Colon (tissue), 2 donors: ENCODE measurements at regions not wholly inside any gene's neighbourhood (a gene's known extent, or its start where the extent isn't known, plus 50 kb on each side); places are given as distances from the start of the nearest gene placed in this dataset.
"Not testable (repeated sequence)": the region's sequence is repeated elsewhere in the genome, so short reads cannot be mapped to it uniquely, and the experiment has no call there.

Experiments
- FAIRE-seq: peaks from 2 replicates; lab custom pipeline; 2012; peaks lifted over from hg19 to GRCh38; lab: Jason Lieb, UNC
- donor health status: control.
- donor health status: control.

DNA sequence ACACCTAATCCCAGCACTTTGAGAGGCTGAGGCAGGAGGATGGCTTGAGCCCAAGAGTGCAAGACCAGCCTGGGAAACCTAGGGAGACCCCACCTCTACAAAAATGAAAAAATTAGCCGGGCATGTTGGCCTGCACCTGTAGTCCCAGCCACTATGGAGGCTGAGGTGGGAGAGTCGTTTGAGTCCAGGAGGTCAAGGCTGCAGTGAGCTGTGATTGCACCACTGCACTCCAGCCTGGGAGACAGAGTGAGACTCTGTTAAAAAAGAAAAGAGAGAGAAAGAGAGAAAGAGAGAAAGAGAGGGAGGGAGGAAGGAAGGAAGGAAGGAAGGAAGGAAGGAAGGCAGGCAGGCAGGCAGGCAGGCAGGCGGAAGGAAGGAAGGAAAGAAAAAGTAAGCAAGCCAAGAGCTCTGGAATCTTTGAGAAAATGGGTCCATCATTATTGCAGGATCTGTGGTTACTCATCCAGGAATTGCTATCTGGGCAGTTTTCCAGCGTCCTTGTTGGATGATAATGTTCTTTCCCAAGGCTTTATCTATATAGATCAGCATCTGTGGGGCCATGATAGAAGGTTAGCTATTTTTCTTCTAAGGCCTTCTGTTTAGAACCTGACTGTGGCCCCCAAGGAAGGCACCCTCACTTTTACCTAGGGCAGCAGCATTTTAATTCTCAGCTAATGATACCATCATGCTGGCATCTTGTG lies 533.2 kb upstream of the CDH5 start:
- FAIRE-seq, result no peak

DNA sequence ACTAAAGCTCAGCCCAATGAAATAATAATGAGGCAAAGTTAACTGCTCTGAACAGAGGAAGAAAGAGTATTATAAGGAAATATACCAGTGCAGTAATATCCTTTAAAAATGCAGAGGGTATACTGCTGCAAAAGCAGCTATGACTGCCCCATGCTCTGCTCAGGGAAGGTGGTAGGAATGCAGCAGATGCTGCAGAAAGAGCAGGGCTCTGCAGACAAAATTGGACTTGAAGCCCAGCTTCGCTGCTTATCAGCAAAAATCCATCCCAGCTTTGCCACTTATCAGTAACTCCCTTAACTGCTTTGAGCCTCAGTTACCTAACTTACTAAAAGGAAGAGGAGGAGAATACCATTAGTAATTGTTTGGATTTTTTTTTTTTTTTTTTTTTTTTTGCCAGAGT lies 533.8 kb upstream of the CDH5 start:
- FAIRE-seq, result no peak

DNA sequence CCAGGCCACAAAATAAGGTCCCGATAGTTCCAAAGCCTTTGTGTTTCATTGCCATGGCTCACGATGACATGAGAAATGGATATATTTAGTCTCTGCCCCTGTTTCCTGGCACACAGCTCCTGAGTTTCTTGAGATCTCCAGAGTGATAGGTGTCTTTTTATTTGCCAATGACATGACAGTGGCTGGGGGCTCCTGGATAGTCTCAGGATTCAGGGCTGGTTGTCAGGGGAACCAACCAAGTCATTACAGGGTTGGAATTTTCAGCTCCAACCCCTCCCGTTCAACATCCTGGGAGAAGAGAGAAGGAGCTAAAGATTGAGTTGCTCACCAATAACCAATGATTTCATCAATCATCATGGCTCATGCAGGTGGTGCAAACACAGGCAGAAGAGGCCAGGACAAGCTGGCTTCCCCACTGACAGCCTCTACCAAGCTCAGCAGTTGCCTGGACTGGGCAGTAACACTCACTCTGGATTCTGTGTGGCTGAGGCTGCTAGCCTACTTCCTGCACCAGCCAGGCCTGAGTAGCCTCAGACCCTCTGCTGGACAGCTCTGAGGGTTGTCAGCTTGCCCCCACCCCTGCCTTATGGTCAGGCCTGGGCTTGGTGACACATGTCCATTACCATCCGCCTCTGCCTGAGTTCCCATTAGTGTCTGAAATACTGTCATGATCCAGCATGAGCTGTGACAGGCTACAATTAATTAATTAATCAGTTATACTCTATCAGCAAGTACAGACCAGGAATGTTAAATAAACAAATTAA lies 534.4 kb upstream of the CDH5 start:
- FAIRE-seq, result no peak

DNA sequence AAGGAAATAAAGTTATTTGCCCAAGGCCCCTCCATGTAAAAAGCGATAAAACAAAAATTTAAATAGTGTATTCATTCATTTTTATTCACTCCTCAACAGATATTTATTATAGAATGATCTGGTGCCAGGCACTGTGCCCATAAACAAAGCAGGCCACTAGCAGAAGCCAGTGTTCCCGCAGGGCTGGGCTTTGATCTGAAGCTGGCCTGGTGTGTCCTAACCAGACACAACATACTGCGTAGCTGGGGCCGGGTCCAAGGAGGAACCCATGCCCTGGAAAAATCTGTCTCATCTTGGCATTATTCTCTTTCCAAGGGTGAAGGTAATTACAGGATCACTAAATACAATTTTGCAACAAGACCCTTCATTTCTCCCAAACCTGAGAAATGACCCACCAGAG lies 537.4 kb upstream of the CDH5 start:
- FAIRE-seq, result no peak

DNA sequence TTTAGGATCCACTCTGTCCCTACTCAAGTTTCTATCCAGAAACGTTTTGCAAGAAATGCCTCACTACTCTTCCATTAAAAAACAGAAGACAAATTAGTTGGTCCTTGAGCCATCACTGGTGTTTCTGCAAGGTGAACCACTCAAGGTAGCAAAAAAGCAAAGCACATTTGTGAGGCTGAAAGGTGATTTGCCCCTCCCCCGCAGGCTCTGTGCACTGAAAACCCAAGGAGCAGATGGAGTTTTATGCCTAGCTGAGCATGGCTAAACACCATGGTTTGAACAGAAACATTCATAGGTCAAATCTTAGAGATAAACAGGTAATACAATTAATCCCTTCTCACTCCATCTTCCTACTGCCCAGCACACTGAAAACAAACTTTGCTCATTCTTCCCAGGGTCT lies 538.2 kb upstream of the CDH5 start:
- no peak for FAIRE-seq

DNA sequence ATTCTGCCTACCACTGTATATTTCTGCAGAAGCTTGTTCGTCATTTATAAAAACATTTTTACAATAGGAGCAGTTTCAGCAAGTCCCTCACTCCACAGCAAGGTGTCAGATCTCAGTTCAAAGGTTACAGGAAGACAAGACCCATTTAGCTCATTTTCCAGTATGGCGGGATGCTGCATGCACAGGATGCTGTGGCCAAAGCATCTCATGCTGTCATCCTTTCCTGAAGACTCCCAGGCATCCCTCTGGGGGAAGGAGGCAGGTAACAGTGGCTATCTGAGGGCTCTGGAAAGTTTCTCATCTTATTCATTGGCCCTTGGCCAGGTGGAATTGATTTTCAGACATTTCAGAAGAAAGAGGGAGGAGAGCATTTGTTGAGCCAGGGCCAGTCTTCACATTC lies 539.3 kb upstream of the CDH5 start:
- FAIRE-seq, result no peak

DNA sequence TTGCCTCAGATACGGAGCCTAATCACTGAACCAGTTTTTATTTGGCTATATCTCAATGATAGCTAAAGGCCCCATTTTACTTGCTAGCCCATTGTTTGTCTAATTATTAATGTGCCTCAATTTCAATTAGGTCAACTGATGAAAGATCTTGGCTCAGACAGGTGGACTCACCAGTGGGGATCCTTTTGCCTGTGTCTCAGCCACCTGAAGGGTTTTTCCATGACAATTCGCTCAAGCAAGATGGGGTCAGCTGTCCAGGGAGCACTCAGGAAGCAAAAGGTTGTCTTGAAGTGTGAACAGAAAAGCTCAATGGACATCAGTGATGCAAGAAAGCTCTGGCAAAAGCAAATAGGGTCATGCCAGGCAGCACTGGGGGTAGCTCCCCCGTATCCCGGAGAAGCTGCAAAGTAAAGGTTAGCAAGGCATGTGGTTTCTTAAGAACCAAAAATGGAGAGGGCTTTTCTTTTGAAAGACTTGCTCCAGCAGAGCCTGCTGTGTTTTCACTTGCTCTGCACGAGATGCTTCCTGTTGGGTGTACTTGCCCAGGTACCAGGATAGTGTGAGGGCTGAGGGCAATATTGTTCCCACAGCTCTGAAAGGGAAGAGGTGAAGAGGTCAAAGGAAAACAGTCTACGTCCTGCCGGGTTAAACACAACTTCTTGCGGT lies 541.2 kb upstream of the CDH5 start:
- FAIRE-seq, result no peak

DNA sequence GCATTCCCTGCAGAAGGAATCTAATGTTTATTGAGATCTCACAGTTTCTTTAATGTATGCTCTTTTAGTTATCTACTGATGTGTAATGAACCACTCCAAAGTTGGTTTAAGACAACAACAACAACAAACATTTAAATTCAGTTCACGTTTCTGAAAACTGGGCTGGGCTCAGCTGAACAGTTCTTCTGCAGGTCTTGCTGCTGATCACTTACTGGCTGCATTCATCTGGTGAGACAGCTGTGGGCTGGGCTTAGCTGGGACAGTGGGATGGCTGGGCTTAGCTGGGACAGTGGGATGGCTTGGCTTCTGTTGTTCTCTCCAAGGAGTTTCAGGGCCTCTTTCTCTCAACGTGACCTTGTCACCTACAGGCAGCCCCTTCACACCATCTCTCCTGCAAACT lies 544.3 kb upstream of the CDH5 start:
- no peak for FAIRE-seq

DNA sequence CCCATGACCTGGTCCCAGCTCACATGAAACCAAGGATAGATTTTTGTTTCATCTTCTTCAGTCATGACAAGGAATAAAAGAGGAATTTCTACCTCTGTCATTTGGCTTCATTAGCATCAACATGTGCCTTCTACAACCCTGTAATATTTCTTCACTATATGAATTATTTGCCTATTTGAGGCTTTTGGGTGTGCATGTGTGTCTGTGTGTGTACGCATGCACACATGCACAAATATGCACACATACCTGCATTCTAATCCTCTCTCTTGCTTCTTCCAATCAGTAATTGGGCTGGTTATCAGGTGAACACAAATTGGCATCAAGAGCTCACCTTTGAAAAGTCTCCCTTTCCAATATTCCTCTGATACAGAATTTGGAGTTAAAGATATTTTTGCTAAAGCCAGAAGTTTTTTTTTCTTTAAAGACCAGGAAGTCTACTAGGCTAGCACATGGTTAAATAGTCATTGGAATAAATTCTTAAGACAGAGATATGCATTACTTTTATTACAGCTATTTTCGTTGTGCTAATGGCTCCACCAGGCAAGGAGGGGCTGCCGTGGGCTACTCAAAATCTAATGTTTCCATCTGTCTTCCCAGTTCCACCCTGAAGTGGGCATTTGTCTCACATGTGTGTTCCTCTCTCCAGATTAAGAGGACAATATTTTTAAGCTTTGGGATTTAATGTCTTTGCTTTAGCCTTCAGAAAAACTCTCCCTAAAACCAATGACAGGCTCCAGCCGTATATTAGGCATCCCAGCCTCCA lies 547.2 kb upstream of the CDH5 start:
- no peak for FAIRE-seq

DNA sequence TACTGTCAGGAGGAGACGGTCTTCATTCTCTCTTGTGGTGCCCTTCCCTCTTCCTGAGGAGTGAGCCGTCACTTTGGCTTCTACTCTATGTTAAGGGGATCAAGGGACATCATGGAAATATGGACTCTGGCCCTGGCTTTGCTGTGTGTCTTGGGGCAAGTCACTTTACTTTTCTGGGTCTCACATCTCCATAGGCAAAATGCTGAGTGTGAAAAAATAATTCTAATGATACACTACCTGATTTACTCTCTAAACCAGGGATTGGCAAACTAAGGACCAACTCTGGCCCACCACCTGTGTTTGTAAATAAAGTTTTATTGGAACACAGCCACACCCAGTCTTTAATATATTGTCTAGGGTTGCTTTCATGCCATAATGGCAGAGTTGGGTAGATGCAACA lies 548.7 kb upstream of the CDH5 start:
- no peak for FAIRE-seq

DNA sequence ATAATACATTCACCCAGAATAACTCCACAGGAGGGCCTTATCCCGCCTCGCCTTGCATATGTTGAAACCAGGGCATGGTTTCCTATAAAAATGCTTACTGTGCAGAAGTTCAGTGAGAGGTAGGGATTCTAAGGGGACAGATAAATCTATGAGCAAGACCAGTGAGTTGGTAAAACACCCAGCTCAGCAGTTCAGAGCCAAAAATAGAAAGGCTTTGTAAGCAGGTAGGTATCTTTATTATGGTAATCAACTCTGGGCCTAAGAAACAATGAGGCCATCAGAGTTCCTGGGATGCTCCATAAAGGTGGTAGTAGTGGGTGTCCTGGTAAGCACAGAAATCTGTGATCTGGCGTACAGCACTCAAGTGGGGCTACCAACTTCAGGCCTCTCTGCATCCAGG lies 549.4 kb upstream of the CDH5 start:
- FAIRE-seq, result no peak

DNA sequence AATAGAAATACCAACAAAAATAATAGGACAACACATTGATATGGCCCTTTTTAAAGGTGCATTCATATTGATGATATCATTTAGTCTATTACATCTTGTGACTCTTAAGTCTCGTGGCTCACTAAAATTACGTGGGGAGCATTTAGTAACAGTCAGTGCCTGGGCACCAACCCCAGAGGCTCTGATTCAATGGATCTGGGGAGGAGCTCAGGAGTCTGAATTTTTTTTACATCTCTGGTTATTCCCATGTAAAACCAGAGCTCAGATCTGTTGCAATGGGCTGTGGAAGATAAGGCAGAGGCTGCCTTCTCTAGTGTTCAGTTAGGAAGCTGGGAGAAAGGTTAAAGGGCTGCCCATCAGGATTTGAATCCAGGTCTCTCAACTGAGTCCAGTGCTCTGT lies 549.9 kb upstream of the CDH5 start:
- FAIRE-seq, result no peak

DNA sequence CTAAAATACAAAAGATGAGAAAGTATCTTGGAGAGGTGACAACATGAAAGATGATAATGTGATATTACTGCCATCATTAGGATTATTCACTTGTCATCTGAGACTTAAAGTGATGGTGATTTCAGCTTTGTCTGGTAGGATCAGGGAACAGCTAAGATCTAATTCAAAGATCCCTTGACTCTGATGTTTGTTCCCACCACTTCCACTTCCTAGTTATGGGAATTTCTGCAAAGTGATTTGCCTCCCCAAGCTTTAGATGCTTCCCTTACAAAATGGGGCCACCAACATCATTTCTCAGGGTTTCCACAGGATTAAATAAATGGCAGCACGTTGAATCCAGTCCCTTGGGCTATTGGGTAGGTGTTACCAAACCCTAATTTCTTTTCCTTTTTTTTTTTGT lies 550.8 kb upstream of the CDH5 start:
- FAIRE-seq, result no peak

DNA sequence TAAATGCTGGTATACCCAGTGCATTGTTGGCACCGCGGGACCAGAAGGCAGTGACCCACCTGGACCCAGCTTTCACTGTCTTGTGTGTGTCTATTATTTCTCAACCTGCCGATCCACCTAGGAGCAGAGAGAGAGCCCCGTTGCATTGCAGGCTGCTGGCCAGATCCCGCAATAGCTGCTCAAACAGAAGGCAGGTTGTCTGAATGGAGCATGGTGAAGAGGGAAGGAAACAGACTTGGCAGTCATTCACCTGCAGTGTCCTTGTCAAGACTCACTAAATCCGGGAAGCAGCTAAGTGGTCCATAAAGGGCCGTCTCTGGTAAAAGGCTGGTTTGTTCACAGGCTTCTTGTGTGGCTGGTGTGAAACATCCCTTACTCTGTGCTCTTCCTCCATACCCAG lies 552.6 kb upstream of the CDH5 start:
- FAIRE-seq, result not testable (repeated sequence)

DNA sequence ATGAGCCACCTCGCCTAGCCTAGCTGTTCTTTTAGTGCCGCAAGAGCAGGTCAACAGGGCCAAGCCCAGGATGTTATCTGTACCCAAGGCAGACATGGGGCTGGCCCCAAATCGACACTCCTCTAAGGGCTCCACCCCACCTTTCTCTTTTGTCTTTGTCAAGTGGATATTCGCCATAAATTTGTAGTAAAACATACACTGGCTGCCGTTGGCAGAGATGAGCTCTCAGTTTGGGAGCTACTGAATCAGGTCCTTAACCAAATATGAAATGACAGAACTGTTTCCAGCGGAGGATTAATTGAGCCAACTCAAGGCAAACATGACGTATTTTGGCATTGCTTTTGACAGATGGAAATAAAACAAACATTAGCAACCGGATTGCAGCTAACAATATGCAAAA lies 556.9 kb upstream of the CDH5 start:
- no peak for FAIRE-seq

DNA sequence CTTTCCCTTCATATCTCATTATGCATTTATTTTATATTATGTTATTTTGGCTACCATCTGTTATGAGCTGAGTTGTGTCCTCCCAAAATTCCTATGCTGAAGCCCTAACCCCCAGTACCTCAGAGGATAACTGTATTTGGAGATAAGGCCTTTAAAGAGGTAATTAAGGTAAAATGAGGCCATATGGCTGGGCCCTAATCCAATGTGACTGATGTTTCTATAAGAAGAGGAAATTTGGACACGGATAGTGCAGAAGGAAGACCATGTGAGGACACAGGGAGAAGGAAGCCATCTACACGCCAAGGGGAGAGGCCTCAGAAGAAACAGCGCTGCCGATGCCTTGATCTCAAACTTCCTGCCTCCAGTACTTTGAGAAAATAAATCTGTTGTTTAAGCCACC lies 557.7 kb upstream of the CDH5 start:
- FAIRE-seq, result no peak

DNA sequence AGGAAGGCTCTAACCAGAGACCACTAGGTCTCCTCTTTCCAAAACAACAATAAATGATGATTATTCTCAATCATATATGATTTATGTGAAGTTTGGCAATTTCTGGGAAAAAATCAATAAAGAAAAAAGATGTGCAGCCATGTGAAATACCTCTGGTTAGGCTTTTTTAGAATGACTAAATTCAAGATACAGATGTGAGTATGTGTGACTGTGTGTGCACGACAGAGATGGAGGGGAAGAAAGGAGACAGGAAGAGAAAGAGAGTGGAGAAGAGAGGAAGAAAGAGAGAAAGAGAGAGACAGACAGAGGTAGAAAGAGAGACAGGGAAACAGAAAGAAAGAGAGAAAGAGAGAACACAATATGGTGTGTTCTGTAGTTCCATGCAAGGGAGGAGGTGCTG lies 558.6 kb upstream of the CDH5 start:
- no peak for FAIRE-seq

DNA sequence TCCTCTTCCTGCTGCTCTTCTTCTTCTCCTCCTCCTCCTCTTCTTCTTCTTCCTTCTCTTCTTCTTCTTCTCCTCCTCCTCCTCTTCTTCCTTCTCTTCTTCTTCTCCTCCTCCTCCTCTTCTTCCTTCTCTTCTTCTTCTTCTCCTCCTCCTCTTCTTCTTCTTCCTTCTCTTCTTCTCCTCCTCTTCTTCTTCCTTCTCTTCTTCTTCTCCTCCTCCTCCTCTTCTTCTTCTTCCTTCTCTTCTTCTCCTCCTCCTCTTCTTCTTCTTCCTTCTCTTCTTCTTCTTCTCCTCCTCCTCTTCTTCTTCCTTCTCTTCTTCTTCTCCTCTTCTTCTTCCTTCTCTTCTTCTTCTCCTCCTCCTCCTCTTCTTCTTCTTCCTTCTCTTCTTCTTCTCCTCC lies 560.8 kb upstream of the CDH5 start:
- FAIRE-seq, result not testable (repeated sequence)

DNA sequence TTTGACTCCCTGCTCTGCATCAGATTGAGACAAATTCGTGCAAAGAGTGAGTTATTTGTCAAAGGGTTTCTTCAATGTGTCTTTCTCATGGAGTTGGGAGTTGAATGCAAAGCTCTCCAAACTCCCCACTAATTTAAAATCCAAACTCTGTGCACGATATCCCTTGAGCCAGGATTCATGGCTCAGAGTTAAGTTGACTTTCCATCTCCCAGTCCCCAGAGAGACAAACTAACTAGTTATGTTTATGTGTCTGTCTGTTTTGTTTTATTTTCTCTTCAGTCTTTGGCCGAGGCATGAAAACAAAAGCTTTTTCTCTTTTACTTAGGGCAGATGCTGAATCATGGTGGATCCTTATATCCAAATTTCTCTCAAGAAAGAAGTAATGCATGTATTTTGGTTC lies 570.0 kb upstream of the CDH5 start:
- no peak for FAIRE-seq

DNA sequence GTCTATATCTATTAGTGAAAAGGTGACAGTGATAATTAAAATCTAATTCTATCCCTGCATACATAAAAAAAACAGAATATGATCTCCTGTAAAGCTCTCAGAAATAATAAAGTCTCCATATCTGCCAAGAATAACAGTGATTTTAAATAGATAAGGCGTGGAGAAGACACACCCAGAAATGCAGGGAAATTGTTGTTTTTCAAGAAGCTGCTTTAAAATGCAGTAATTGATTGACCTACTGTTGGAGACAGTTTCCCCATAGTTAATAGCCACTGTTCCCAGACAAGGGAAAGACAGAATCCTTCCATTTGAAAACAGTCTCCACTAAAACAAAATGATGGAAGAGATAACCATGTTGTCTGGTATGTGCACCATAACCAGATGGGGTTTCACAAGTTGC lies 571.5 kb upstream of the CDH5 start:
- no peak for FAIRE-seq

DNA sequence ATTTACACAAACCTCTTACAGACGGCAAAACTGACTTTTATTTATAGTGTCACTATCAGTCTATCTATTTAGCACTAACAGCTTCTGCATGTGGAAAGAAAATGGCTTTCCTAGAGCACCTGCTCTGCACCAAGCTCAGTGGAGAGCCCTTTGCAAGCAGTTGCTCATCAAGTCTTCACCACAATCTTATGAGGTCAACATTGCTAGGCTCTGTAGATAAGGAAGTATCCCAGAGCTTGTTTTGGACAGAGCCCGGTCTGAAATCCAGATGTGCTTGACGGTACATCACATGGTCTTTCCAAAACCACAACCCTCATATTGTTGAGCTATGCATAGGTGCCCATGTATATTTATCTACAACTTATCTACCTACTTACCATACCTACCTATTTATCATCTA lies 572.7 kb upstream of the CDH5 start:
- FAIRE-seq, result no peak

DNA sequence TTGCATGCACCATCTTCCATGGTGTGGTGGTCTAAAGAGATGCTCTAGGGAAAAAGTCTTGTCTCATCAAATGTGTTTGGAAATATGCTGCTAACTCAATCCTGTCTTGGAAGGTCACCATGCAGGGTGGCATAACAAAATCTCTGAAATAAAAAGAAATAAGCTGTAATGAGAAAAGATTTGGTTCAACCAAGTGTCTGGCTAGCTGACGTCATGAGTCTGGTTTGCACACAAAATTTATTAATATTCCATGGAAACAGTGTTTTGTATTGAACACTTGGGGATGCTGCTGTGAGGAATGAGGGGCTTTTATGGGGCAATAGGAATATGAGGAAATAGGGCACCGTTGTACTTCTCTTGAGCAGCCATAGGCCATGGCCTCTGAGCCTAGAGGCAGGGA lies 575.7 kb upstream of the CDH5 start:
- FAIRE-seq, result no peak
